Effector memory CD8-positive, alpha-beta T cell (primary cell): ENCODE measurements at regions not wholly inside any gene's neighbourhood (a gene's known extent, or its start where the extent isn't known, plus 50 kb on each side); places are given as distances from the start of the nearest gene placed in this dataset.

ENCODE experiments used
- ATAC-seq: fragments of 150-1000 bp; cut with Tn5 transposase; replicated peaks from 2 replicates; pipeline ENCODE4 v1.10.0; 2021; ENCODE audit warnings: mild to moderate bottlenecking, moderate library complexity
- DNase-seq, 3 experiments: peaks; one replicate each; pipeline ENCODE4 v3.0.0; 2021
- H3K27ac Mint-ChIP-seq, 2 donors: one replicate each; pipeline ENCODE4 v1.8.0; 2022; ENCODE audit warnings: mild to moderate bottlenecking in 2 of 2, mixed read lengths in 2 of 2, moderate library complexity in 2 of 2
- H3K27me3 Mint-ChIP-seq, 2 donors: one replicate each; pipeline ENCODE4 v1.8.0; 2022; ENCODE audit warnings: mixed read lengths in 2 of 2
- H3K36me3 Mint-ChIP-seq: one replicate; pipeline ENCODE4 v1.8.0; 2022; ENCODE audit warnings: mild to moderate bottlenecking, moderate library complexity, mixed read lengths; ENCODE audit not compliant: insufficient read depth
- H3K4me1 Mint-ChIP-seq, 2 donors: one replicate each; pipeline ENCODE4 v1.8.0; 2022; ENCODE audit warnings: low read depth in 2 of 2, mixed read lengths in 2 of 2
- H3K4me3 Mint-ChIP-seq, 2 donors: one replicate each; pipeline ENCODE4 v1.8.0; 2022; ENCODE audit warnings: mild to moderate bottlenecking in 2 of 2, mixed read lengths in 2 of 2, moderate library complexity in 2 of 2
- H3K9me3 Mint-ChIP-seq, 2 donors: one replicate each; pipeline ENCODE4 v1.8.0; 2022; ENCODE audit warnings: mixed read lengths in 2 of 2

DNA sequence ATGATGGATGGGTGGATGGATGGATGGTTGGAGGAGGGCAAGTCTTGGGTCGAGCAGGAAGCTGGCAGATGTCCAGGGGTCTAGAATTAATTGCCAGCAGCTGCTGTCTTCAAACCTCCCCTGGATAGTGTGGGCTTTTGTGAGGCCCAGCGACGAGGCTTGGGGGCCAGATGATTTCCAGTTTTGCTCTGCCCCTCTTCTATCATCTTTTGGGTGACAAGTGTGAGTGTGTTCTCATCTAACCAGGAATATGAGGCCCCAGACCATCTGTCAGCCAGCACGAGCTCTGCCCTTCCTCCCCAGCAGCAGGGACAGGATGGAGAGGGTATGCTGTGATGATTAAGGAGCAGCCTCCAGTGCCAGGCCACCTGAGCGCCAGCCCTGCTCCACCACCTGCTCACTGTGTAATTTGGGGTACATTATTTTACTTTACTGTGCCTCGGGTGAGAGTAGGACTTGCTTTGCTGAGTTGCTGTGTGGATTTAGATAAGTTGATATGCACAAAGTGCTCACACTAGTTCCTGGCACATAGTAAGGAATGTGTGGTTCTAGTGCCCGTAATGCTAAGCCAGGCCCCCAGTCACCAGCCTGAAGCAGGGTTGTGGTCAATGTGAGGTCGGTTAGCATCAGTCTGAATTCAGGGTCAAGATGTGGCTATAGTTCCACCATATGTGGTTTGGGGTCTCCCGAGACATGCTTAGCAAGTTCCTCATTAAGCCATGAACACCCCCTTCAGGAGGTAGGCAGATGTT, 251.1 kb downstream of the CYP26B1 start:
- H3K36me3 Mint-ChIP-seq = no peaks in the 10 kb centered on the region
- DNase-seq = no peak
- no peak overlapping the region for H3K27ac Mint-ChIP-seq
- H3K27me3 Mint-ChIP-seq = peaks cover 32 to 62% of the 10 kb centered on the region in 2 donors
- H3K4me3 Mint-ChIP-seq = no peak overlapping the region
- H3K9me3 Mint-ChIP-seq = no peaks in the 10 kb centered on the region
- no peaks in the 10 kb centered on the region for H3K4me1 Mint-ChIP-seq
- ATAC-seq = no peak

DNA sequence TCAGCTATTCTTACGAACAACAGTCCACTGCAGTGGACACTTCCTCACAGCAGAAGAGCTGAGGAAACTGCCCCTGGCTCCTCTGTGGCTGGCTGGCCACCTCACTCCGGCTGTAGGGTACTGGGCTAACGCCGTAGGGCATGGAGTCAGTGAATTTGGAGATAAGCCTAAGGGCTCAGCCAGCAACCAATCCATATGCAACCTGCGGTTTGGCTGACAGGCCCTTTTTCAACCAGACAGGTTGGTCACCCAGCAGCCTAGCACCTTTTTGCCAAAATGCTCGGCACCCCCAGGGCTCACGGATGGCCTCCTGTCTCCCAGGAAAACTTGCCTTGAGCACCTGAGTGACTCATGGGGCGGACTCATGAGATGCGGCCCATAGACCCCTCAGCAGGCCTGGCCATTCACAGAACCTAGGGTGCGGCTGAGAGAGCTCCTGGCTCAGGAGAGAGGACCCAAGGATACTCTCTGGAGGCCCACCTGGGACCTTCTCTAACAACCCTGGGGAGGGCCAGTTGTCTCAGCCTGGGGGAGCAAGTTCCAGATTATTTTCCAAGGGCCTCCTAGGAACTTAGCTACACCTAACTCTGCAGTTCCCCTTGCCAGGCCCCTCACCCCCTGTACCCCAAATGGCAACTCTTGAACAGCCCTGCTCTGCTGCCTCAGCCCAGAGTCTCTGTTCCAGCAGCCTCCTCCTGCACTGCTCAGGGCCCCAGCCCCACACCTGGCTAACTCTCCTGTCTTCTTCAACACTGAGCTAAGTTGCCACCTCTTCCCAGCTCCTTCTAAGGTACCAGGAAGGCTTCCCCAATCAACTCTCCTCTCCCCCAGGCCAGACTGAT, 252.1 kb downstream of the CYP26B1 start:
- Mint-ChIP-seq H3K4me3 (no peak overlapping the region), H3K27ac (no peak overlapping the region), H3K36me3 (no peaks in the 10 kb centered on the region), H3K27me3 (peaks cover 32 to 72% of the 10 kb centered on the region in 2 donors), H3K9me3 (no peaks in the 10 kb centered on the region), H3K4me1 (no peaks in the 10 kb centered on the region)
- DNase-seq (no peak), ATAC-seq (no peak)

DNA sequence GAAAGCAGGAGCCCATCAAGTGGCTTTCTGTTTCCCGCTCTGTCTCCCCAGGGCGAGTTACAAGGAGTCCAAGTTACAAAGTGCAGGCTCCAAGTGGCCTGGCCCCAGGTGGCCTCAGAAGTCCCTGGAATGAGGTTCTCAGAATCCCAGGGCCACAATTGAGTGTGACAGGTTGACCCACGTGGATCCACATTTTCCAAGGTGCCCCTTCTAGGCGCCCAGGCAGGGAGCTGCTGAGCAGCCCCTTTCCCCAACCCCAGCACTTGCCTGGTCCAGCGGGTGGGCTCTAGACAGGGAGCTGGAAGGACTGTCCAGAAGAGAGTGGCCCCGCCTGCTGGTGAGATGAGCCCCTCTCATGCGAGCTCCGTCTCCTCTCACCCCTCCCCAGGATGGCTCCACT, 253.4 kb downstream of the CYP26B1 start:
- Mint-ChIP-seq H3K27me3 (peaks cover 27 to 70% of the 10 kb centered on the region in 2 donors), H3K4me1 (no peaks in the 10 kb centered on the region), H3K27ac (no peak overlapping the region)

DNA sequence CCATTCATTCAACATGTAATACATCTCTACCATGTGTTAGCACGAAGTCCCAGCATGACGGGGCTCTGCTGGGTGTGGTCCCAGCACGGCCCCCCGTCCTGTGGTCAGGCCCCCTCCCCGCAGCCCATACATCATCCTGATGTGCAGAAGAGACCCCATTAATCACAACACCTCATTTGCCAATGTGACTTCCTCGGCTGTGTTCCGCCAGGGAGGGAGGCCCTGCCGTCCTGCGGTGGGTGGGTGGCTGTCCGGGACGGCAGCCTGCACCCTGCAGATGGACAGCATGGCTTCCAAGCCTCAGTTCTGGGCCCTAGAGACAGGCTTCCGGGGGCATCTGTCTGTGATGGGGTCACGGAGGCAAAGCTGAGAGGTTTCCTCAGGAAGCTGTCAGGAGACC, 254.0 kb downstream of the CYP26B1 start:
- H3K9me3 Mint-ChIP-seq = no peaks in the 10 kb centered on the region
- no peaks in the 10 kb centered on the region for H3K36me3 Mint-ChIP-seq
- H3K27ac Mint-ChIP-seq = no peak overlapping the region
- H3K4me3 Mint-ChIP-seq = no peak overlapping the region
- H3K27me3 Mint-ChIP-seq = peaks cover 22 to 64% of the 10 kb centered on the region in 2 donors
- no peaks in the 10 kb centered on the region for H3K4me1 Mint-ChIP-seq
- DNase-seq = no peak
- ATAC-seq = no peak

More for the DNA sequence above, 253.4 kb downstream of the CYP26B1 start:
- DNase-seq (no peak), ATAC-seq (no peak)
- Mint-ChIP-seq H3K9me3 (no peaks in the 10 kb centered on the region), H3K4me3 (no peak overlapping the region), H3K36me3 (no peaks in the 10 kb centered on the region)

DNA sequence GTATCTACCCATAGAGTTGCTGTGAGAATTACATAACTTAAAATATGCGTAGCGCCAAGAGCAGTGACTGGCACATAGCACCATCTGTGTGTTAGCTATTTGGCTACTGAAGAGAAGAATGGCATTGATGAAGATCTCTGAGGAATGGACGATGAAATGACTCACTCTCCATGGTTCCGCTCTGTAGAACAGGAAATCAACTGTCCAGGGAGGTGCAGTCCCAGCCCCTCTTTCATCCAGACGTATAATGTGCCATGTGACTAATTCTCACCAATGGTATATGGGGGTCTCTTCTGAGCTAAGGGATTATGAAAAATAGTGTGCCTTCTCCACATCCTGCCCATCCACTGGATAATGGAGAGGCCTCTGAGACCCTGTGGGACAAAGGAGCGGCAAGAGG, 254.8 kb downstream of the CYP26B1 start:
- no peaks in the 10 kb centered on the region for H3K4me1 Mint-ChIP-seq
- no peaks in the 10 kb centered on the region for H3K36me3 Mint-ChIP-seq
- no peak for DNase-seq
- H3K27me3 Mint-ChIP-seq = peaks cover 14 to 64% of the 10 kb centered on the region in 2 donors
- H3K4me3 Mint-ChIP-seq = no peak overlapping the region
- no peak overlapping the region for H3K27ac Mint-ChIP-seq
- ATAC-seq = no peak
- H3K9me3 Mint-ChIP-seq = no peaks in the 10 kb centered on the region

DNA sequence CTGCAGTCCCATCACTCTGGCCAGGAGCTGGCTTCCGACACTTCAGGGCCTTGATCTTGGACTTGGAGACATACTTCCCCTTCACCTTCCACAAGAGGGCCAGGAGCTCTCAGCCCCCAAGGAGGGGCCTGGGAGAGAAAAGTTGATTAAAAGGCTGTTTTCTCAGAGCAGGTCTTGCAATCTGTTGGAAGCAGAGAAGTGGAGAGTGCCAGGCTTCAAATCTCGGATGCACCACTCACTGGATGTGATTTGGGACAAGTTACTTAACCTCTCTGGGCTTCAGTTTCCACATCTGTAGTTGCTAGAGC, 255.3 kb downstream of the CYP26B1 start:
- Mint-ChIP-seq H3K9me3 (no peaks in the 10 kb centered on the region), H3K27me3 (peaks cover 13 to 60% of the 10 kb centered on the region in 2 donors), H3K4me3 (no peak overlapping the region), H3K36me3 (no peaks in the 10 kb centered on the region), H3K27ac (no peak overlapping the region), H3K4me1 (no peaks in the 10 kb centered on the region)
- no peak for ATAC-seq
- DNase-seq = no peak

DNA sequence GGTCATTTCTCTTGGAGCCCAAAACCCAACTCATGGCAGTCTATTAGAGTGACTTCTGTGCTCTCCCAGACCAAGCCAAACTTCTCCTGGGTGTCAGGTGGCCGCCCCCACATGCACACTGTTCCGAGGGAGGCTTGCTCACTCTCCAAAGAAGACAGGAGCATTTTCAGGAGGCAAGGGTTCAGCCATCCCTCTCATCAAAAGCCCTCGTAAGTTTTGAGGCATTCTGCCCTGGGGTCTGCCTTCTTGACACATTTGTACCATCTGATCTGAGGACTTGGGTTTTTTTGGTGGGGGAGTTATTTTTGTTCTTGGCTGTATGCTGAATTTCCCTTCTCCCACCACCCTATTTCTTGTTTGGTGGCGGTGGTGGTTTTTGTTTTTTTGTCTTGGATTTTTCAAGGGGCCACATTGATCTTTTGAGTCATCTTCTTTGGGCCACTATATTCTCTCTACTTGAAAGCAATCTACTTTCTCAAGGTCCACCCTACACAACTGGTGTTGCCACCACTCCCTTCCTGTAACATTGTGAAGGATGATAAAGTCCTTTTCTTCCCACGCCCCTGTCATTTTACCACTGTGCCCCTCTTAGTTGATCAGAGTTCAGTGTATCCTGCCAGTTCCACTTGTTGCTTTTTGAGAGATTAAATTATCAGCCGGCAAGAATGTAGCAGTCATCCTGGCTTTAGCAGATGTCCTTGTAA, 255.8 kb downstream of the CYP26B1 start:
- no peak overlapping the region for H3K4me3 Mint-ChIP-seq
- DNase-seq = no peak
- H3K27ac Mint-ChIP-seq = no peak overlapping the region
- H3K36me3 Mint-ChIP-seq = no peaks in the 10 kb centered on the region
- H3K27me3 Mint-ChIP-seq = peaks cover 14 to 55% of the 10 kb centered on the region in 2 donors
- no peaks in the 10 kb centered on the region for H3K4me1 Mint-ChIP-seq
- no peaks in the 10 kb centered on the region for H3K9me3 Mint-ChIP-seq
- ATAC-seq = no peak

DNA sequence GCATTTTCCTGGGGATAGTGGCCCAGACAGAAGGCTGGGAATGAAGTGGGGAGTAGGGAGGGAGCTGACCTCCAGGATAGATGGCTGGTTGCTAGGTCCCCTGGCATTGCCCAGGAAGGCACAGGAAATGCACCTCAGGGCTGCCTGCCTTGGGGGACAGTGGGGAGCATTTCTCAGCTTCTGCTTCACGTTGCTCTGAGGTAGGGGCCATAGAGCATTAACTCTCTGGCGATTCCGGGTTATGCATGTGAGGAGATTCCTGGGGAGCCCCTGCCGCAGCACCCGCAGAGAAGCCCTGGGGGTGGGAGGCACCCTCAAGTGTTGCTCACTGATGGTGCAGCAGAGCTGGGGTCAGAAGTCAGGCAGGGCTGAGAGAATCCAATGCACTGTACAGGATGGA, 256.5 kb downstream of the CYP26B1 start:
- Mint-ChIP-seq H3K4me1 (no peaks in the 10 kb centered on the region), H3K27me3 (peaks cover 18 to 49% of the 10 kb centered on the region in 2 donors), H3K36me3 (no peaks in the 10 kb centered on the region), H3K9me3 (no peaks in the 10 kb centered on the region), H3K4me3 (no peak overlapping the region), H3K27ac (no peak overlapping the region)
- no peak for DNase-seq
- no peak for ATAC-seq

DNA sequence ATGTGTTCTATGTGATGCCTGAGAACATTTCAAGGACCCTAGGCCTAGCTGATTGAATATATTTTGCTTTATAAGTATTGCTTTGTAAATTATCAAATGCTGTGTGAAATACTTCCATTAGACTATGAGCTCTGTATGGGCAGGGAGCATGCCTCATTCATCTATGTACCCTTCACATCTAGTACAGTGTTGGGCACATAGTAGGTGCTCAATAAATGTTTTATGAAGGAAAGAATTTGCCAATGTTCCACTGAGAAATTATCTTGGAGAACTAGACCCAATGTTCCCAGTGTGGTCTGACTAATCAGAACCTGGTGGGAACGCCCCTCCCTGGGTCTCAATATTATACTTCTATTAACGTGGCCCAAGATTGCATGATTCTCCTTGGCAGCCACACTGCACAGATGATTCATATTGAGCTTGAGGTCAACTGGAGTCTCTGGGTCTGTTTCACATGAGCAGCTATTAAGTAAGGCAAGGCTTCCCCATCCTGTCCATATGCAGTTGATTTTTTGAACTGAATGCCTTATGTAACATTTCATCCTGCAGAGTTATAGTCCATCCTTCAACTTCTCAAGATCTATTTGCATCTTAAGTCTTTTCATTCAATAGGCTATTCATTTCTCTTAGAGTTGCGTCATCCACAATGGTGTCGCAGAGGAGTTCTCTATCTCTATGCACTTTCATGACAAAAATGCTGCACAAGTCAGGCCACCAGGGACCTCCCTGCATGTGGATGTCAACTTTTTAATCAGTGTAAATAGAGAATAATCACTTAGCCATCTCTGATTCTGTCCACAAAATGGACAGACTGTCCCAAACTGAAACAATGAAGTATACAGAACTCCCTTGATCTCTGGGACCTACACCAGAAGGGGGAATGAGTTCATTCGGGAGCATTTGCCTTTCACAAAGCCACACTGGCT, 257.6 kb downstream of the CYP26B1 start:
- H3K27me3 Mint-ChIP-seq = peaks cover 13 to 50% of the 10 kb centered on the region in 2 donors
- no peaks in the 10 kb centered on the region for H3K4me1 Mint-ChIP-seq
- ATAC-seq = no peak
- H3K9me3 Mint-ChIP-seq = no peaks in the 10 kb centered on the region
- H3K4me3 Mint-ChIP-seq = no peak overlapping the region
- no peaks in the 10 kb centered on the region for H3K36me3 Mint-ChIP-seq
- DNase-seq = no peak
- no peak overlapping the region for H3K27ac Mint-ChIP-seq

DNA sequence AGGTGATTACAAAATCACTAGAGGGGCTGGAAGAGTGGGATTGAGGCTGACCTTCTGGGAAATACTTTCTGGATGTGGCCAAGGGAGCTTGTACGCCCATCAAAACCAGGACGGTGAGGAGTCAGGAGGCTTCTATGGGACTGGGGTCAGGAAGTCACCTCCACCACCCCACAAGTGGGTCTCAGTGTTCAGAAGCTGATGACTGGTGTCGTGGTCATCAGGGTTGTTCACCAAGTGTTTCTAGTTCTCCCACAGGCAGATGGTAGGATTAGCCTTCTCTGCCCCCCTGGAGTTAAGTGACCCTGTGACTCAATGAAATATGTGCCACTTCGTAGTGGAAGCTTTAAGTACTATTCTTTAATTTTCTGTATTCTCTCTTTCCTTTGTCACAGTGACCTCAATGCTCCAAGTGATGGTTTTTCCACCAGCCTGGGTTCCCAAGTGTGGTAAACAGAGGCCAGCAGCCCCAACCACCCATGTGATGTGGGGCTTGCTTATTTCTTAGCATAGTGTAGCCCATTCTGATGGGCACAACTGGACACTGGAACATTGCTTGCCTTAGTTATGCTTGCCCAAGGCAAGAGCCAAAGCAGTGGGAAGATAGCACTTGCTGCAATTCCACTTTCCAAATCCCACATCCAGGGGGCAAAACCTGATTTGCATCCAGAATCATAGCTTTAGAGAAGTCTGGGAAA, 258.8 kb downstream of the CYP26B1 start:
- Mint-ChIP-seq H3K9me3 (no peaks in the 10 kb centered on the region), H3K4me3 (no peak overlapping the region), H3K36me3 (no peaks in the 10 kb centered on the region), H3K27me3 (peaks cover 13 to 59% of the 10 kb centered on the region in 2 donors), H3K4me1 (no peaks in the 10 kb centered on the region), H3K27ac (no peak overlapping the region)
- DNase-seq (no peak), ATAC-seq (no peak)

DNA sequence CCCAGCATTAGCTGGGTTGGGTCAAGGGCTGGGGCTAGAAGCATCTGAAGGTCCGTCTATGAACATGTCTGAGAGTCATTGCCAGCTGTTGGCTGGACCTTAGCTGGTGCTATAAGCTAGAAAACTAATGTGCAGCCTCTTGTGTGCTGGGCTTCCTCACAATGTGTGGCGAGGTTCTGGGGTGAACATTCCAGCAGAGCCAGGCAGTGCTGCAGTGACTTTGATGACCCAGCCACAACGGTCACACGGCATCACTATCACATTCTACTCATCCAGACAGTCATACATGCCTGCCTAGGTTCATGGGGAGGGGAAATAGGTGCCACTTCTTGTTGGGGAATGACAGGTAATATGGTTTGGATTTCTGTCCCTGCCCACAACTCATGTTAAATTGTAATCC, 260.5 kb downstream of the CYP26B1 start:
- peaks cover 19 to 45% of the 10 kb centered on the region in 2 donors for H3K27me3 Mint-ChIP-seq
- DNase-seq (no peak), ATAC-seq (no peak)
- no peak overlapping the region for H3K4me3 Mint-ChIP-seq
- H3K9me3 Mint-ChIP-seq = no peaks in the 10 kb centered on the region
- H3K4me1 Mint-ChIP-seq = no peaks in the 10 kb centered on the region
- no peaks in the 10 kb centered on the region for H3K36me3 Mint-ChIP-seq
- no peak overlapping the region for H3K27ac Mint-ChIP-seq

DNA sequence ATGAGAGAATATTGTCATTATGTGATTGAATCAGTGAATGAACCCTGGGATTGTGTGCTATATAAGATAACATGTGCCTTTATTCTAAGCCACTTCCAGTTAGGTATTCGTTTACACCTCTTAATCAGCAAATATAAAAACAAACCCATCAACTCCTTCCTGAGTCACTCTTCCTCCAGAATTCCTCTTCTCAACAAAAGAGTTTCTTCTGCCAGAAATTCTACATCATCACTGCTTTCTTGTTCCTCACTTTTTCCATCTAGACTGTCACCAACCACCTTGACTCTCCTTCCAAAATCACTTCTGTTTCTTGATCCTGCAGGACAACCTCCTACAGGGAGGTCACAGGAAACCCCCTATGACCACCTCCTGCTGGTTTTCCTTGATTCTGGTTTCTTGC, 261.4 kb downstream of the CYP26B1 start:
- peaks cover 13 to 36% of the 10 kb centered on the region in 2 donors for H3K27me3 Mint-ChIP-seq
- ATAC-seq (no peak), DNase-seq (no peak)
- no peaks in the 10 kb centered on the region for H3K4me1 Mint-ChIP-seq
- H3K9me3 Mint-ChIP-seq = no peaks in the 10 kb centered on the region
- no peak overlapping the region for H3K27ac Mint-ChIP-seq
- no peaks in the 10 kb centered on the region for H3K36me3 Mint-ChIP-seq
- no peak overlapping the region for H3K4me3 Mint-ChIP-seq
